PC-9 (cell line): ENCODE measurements at regions not wholly inside any gene's neighbourhood (a gene's known extent, or its start where the extent isn't known, plus 50 kb on each side); places are given as distances from the start of the nearest gene placed in this dataset.

Source experiments
- EZH2 ChIP-seq: fragments of 200-600 bp; sonication (generic); IDR thresholded peaks from 2 replicates; pipeline ENCODE4 v1.8.0; 2017; ENCODE audit warnings: antibody characterized with exemption, low read depth
- TF ChIP-seq, protein P1 (sequence below): fragments of 200-600 bp; sonication (generic); conservative IDR thresholded peaks from 2 replicates; pipeline ENCODE4 v1.6.1; 2017; ENCODE audit warnings: mixed run types, antibody characterized with exemption, mild to moderate bottlenecking, moderate library complexity

DNA sequence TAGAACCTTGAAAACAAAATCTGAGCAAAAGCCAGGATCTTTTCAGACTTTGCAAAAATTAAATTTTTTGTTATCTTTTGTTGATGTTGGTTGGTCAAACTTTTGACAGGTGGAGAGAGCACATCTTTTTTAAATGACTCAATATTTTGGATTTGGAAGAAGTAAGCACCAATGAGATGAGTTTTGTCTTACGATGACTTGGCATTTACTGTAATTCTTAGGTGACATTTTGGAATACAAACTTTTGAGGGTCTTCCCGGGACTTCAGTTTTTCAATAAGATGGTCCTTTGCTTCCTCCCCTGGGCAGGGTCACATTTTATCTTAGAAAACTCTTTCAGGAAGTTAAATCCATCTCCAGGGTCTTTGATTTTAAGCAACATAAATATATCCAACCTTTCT, 423.9 kb downstream of the HS3ST3B1 start:
- TF ChIP-seq EZH2: no peak
- TF ChIP-seq, protein P1, sequence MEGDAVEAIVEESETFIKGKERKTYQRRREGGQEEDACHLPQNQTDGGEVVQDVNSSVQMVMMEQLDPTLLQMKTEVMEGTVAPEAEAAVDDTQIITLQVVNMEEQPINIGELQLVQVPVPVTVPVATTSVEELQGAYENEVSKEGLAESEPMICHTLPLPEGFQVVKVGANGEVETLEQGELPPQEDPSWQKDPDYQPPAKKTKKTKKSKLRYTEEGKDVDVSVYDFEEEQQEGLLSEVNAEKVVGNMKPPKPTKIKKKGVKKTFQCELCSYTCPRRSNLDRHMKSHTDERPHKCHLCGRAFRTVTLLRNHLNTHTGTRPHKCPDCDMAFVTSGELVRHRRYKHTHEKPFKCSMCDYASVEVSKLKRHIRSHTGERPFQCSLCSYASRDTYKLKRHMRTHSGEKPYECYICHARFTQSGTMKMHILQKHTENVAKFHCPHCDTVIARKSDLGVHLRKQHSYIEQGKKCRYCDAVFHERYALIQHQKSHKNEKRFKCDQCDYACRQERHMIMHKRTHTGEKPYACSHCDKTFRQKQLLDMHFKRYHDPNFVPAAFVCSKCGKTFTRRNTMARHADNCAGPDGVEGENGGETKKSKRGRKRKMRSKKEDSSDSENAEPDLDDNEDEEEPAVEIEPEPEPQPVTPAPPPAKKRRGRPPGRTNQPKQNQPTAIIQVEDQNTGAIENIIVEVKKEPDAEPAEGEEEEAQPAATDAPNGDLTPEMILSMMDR: no peak
